Body of pancreas (tissue), 4 donors: ENCODE measurements at regions not wholly inside any gene's neighbourhood (a gene's known extent, or its start where the extent isn't known, plus 50 kb on each side); places are given as distances from the start of the nearest gene placed in this dataset.

Experiments used
- POLR2A ChIP-seq, 3 donors: fragments of 450-650 bp; IDR thresholded peaks; one replicate each; pipeline ENCODE4 v1.6.1; 2016; ENCODE audit warnings: antibody characterized with exemption in 3 of 3, mild to moderate bottlenecking in 2 of 3
- TF ChIP-seq, protein P1 (sequence below), 7 experiments: fragments of 450-650 bp in 4 of 7; fragments of 200-600 bp in 3 of 7; sonication (generic) in 3 of 7; IDR thresholded peaks; one replicate each; pipeline ENCODE4 v1.5.1; 2016 to 2019; ENCODE audit warnings: antibody characterized with exemption in 7 of 7

DNA sequence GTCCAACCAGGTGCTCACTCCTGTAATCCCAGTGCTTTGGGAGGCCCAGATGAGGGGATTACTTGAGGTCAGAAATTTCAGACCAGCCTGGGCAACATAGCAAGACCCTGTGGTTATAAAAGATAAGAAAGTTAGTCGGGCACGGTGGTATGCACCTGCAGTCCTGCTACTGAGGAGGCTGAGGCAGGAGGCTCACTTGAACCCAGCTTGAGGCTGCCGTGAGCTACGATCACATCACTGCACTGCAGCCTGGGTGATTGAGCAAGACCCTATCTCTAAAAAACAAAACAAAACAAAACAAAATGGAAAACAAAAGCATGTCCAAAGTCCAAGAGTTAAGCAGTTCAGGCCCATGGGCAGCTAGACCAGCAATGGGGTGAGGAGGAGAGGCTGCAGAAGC lies 143.2 kb downstream of the IRX5 start:
- TF ChIP-seq POLR2A (IDR thresholded peaks at IDR 0.05): no peak
- TF ChIP-seq, protein P1, sequence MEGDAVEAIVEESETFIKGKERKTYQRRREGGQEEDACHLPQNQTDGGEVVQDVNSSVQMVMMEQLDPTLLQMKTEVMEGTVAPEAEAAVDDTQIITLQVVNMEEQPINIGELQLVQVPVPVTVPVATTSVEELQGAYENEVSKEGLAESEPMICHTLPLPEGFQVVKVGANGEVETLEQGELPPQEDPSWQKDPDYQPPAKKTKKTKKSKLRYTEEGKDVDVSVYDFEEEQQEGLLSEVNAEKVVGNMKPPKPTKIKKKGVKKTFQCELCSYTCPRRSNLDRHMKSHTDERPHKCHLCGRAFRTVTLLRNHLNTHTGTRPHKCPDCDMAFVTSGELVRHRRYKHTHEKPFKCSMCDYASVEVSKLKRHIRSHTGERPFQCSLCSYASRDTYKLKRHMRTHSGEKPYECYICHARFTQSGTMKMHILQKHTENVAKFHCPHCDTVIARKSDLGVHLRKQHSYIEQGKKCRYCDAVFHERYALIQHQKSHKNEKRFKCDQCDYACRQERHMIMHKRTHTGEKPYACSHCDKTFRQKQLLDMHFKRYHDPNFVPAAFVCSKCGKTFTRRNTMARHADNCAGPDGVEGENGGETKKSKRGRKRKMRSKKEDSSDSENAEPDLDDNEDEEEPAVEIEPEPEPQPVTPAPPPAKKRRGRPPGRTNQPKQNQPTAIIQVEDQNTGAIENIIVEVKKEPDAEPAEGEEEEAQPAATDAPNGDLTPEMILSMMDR (IDR thresholded peaks at IDR 0.05): no peak
